Endothelial cell of umbilical vein (primary cell): ENCODE measurements at regions not wholly inside any gene's neighbourhood (a gene's known extent, or its start where the extent isn't known, plus 50 kb on each side); places are given as distances from the start of the nearest gene placed in this dataset.

Source experiments
- BruUV-seq: library from RNA; stranded (reverse); fragments of 400-500 nt; replicated peaks from 2 replicates; lab custom pipeline; 2021; lab: Mats Ljungman, UMichigan
- CTCF ChIA-PET: fragments of 300-600, 350-600 bp; sonication (Branson Sonifier 250); formaldehyde crosslinking; loops from one replicate; lab custom pipeline; 2021; ENCODE audit warnings: antibody characterized with exemption, inconsistent platforms; lab: Charles Lee
- POLR2A ChIA-PET: fragments of 300-600, 350-600 bp; sonication (Branson Sonifier 250); formaldehyde crosslinking; loops from one replicate; lab custom pipeline; 2021; ENCODE audit warnings: antibody characterized with exemption, inconsistent platforms; lab: Charles Lee
- DNase-seq: peaks from one replicate; pipeline ENCODE4 v3.0.0-alpha.2; 2011; ENCODE audit warnings: low read depth, low spot score
- FAIRE-seq: peaks from 2 replicates; lab custom pipeline; 2011; peaks lifted over from hg19 to GRCh38; lab: Jason Lieb, UNC
- H2AFZ ChIP-seq: 2 replicates; pipeline ENCODE4 v1.6.0; 2012; ENCODE audit warnings: low read depth, low read length, control low read depth, inconsistent platforms
- H3K27ac ChIP-seq: 2 replicates; pipeline ENCODE4 v1.5.1; 2011; ENCODE audit warnings: low read depth, mild to moderate bottlenecking, control low read depth, low read length, moderate library complexity; ENCODE audit not compliant: insufficient read depth
- H3K27me3 ChIP-seq, 2 experiments: 2 replicates each; pipeline versions ENCODE4 v1.6.0 to v1.6.1; 2011; ENCODE audit warnings: low read length in 2 of 2, mixed read lengths in 1 of 2; ENCODE audit not compliant: control insufficient read depth in 2 of 2, insufficient read depth in 2 of 2
- H3K36me3 ChIP-seq, 2 experiments: 2 replicates in 1 of 2; 3 replicates in 1 of 2; pipeline ENCODE4 v1.5.1; 2011; ENCODE audit warnings: low read length in 2 of 2, mild to moderate bottlenecking in 1 of 2, moderate library complexity in 1 of 2; ENCODE audit not compliant: control insufficient read depth in 2 of 2, insufficient read depth in 2 of 2; ENCODE audit errors: extremely low read depth in 1 of 2
- H3K4me1 ChIP-seq: 3 replicates; pipeline ENCODE4 v1.5.1; 2011; ENCODE audit warnings: mild to moderate bottlenecking, low read length; ENCODE audit not compliant: control insufficient read depth, insufficient read depth; ENCODE audit errors: extremely low read depth
- H3K4me2 ChIP-seq: 2 replicates; pipeline ENCODE4 v1.6.1; 2011; ENCODE audit warnings: low read length, control low read depth, mixed read lengths; ENCODE audit not compliant: insufficient read depth
- H3K4me3 ChIP-seq, 3 experiments: fragments of 200-600 bp in 1 of 3; sonication (generic), shearing (Covaris generic) in 1 of 3; replicated peaks in 1 of 3; 2 replicates each; pipeline ENCODE4 v1.5.1; 2011 to 2016; ENCODE audit warnings: control low read depth in 3 of 3, low read length in 3 of 3, mild to moderate bottlenecking in 2 of 3, inconsistent platforms in 1 of 3, low read depth in 1 of 3, moderate library complexity in 1 of 3; ENCODE audit not compliant: insufficient read depth in 1 of 3
- H3K79me2 ChIP-seq: 2 replicates; pipeline ENCODE4 v1.6.0; 2012; ENCODE audit warnings: low read length, inconsistent platforms; ENCODE audit not compliant: control insufficient read depth, insufficient read depth
- H3K9ac ChIP-seq: replicated peaks from 2 replicates; pipeline ENCODE3; 2011; ENCODE audit warnings: low read length, control low read depth; ENCODE audit not compliant: insufficient read depth; ENCODE audit errors: extremely low read depth
- H3K9me1 ChIP-seq: replicated peaks from 3 replicates; pipeline ENCODE4 v1.6.0; 2011; ENCODE audit warnings: mild to moderate bottlenecking, low read length; ENCODE audit not compliant: control insufficient read depth, insufficient read depth; ENCODE audit errors: extremely low read depth
- H3K9me3 ChIP-seq: replicated peaks from 2 replicates; pipeline ENCODE4 v1.5.1; 2012; ENCODE audit warnings: low read length, inconsistent platforms; ENCODE audit not compliant: control insufficient read depth, insufficient read depth
- H4K20me1 ChIP-seq: replicated peaks from 2 replicates; pipeline ENCODE3; 2011; ENCODE audit warnings: mild to moderate bottlenecking, low read length; ENCODE audit not compliant: control insufficient read depth, insufficient read depth; ENCODE audit errors: extremely low read depth
- EZH2 ChIP-seq: IDR thresholded peaks from 2 replicates; pipeline ENCODE4 v1.6.1; 2012; ENCODE audit warnings: borderline replicate concordance, low read depth, mild to moderate bottlenecking, moderate library complexity, low read length, inconsistent platforms; ENCODE audit not compliant: severe bottlenecking
- FOS ChIP-seq: IDR thresholded peaks from 2 replicates; pipeline ENCODE4 v1.6.1; 2011; ENCODE audit warnings: mild to moderate bottlenecking, low read length, moderate library complexity, borderline replicate concordance; ENCODE audit not compliant: insufficient read depth
- GATA2 ChIP-seq: IDR thresholded peaks from 2 replicates; pipeline ENCODE4 v1.7.0; 2011; ENCODE audit warnings: low read depth, mild to moderate bottlenecking, moderate library complexity, mixed read lengths, low read length; ENCODE audit not compliant: insufficient read length, insufficient read depth
- JUN ChIP-seq: IDR thresholded peaks from 2 replicates; pipeline ENCODE4 v1.6.1; 2011; ENCODE audit warnings: borderline replicate concordance, low read depth; ENCODE audit not compliant: insufficient read length, insufficient read depth
- MAX ChIP-seq: IDR thresholded peaks from 2 replicates; pipeline ENCODE4 v1.6.1; 2011; ENCODE audit not compliant: insufficient read depth, insufficient read length
- MYC ChIP-seq: IDR thresholded peaks from one replicate; pipeline ENCODE4 v1.6.1; 2011; ENCODE audit warnings: mild to moderate bottlenecking, low read depth, low read length
- POLR2A ChIP-seq: IDR thresholded peaks from 2 replicates; pipeline ENCODE4 v1.6.1; 2012; ENCODE audit warnings: low read depth, mild to moderate bottlenecking, control low read depth, low read length
- POLR2AphosphoS5 ChIP-seq: IDR thresholded peaks from 2 replicates; pipeline ENCODE4 v1.6.1; 2012; ENCODE audit warnings: low read depth, mild to moderate bottlenecking, control low read depth, low read length, moderate library complexity; ENCODE audit not compliant: insufficient read depth
- dilution Hi-C: fragments of 300-500 bp; cut with MboI; formaldehyde crosslinking; loops from one replicate; pipeline ENCODE4 v1.15.0; 2019; ENCODE audit warnings: low sequenced_read_pairs; ENCODE audit not compliant: extremely low pct_ligation_motif_present
- intact Hi-C: fragments of 100-400 bp; cut with micrococcal nuclease; formaldehyde crosslinking; loops from one replicate; pipeline ENCODE4 v1.10.0; 2022
- TF ChIP-seq, protein P1 (sequence below), 2 donors: IDR thresholded peaks; 1 replicate in 1 of 2; 2 replicates in 1 of 2; pipeline ENCODE4 v1.5.1; 2011; ENCODE audit warnings: low read length in 2 of 2, mild to moderate bottlenecking in 2 of 2, moderate library complexity in 2 of 2, control low read depth in 1 of 2, inconsistent platforms in 1 of 2, low read depth in 1 of 2; ENCODE audit not compliant: insufficient read depth in 1 of 2; ENCODE audit errors: extremely low read depth in 1 of 2

- intact Hi-C loops: no loop called here
- TF ChIP-seq MYC (no peak), FOS (no peak), MAX (no peak), POLR2A (no peak), EZH2 (no peak), JUN (no peak), GATA2 (no peak), POLR2AphosphoS5 (no peak)
- TF ChIP-seq, protein P1, sequence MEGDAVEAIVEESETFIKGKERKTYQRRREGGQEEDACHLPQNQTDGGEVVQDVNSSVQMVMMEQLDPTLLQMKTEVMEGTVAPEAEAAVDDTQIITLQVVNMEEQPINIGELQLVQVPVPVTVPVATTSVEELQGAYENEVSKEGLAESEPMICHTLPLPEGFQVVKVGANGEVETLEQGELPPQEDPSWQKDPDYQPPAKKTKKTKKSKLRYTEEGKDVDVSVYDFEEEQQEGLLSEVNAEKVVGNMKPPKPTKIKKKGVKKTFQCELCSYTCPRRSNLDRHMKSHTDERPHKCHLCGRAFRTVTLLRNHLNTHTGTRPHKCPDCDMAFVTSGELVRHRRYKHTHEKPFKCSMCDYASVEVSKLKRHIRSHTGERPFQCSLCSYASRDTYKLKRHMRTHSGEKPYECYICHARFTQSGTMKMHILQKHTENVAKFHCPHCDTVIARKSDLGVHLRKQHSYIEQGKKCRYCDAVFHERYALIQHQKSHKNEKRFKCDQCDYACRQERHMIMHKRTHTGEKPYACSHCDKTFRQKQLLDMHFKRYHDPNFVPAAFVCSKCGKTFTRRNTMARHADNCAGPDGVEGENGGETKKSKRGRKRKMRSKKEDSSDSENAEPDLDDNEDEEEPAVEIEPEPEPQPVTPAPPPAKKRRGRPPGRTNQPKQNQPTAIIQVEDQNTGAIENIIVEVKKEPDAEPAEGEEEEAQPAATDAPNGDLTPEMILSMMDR (IDR thresholded peaks at IDR 0.05; ENCODE audit: extremely low read depth in 1 of 2, insufficient read depth in 1 of 2, low read depth in 1 of 2, low read length in 2 of 2): no peak
- Histone ChIP-seq H3K4me2 (no peak overlapping the region), H3K4me1 (peaks cover 1% of the 10 kb centered on the region), H3K27ac (no peak overlapping the region), H3K9me1 (no peaks in the 10 kb centered on the region), H3K4me3 (no peak overlapping the region), H4K20me1 (no peaks in the 10 kb centered on the region), H3K9ac (no peak overlapping the region), H2AFZ (no peak overlapping the region), H3K79me2 (no peaks in the 10 kb centered on the region), H3K9me3 (peaks cover 2% of the 10 kb centered on the region), H3K27me3 (no peaks in the 10 kb centered on the region), H3K36me3 (no peaks in the 10 kb centered on the region)
- FAIRE-seq: no peak
- DNase-seq: no peak
- ChIA-PET POLR2A (no interaction called here), CTCF (no interaction called here)
- no TSS peak for BruUV-seq
- dilution Hi-C loops: no loop called here
Observed at GRCh38 chr1:59161136-59161535, 135.8 kb upstream of the FGGY start.
